ENCODE measurements at regions not wholly inside any gene's neighbourhood (a gene's known extent, or its start where the extent isn't known, plus 50 kb on each side); places are given as distances from the start of the nearest gene placed in this dataset.

DNA sequence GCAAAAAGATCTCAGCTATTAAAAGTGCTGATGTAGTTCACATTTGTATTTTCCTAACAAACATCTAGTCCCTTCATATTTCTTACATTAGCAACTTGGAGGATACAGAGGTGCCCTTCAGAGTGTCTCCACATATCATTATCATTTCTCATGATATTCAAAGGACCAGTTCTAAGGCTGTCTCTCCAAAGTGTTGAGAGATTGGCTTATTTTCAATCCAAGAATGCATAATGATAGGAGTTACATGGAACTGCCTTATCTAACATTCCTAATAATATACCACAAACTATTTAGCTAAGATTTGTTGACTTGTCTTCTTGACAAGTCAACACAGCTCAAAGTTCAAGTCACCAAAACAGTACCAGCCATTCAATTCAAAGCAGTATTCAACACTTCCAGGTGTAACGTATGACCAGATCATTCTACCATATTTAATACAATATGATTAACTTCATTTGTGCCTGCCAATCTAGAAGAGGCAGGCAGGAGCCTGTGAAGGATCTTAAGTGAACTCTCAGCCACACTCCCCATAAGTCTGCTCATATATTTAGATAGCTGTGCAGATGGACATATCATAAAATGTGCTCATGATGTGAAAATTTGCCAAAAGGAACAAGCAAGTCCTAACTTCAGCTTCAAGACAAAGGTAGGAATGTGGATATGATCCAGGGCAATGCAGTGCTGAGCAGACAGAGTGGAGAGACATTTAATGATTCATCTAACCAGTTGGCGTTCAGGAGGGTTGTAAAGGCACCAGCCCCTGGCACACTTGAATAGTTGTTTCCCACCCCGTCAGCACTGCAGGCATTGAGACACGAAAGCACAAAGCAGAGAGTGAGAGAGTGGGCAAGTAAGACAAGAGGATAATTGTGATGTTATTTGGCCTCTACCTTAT is 108.3 kb downstream of the MTERF1 start:
- Mint-ChIP-seq H3K9me3 (peaks cover 2% of the 10 kb centered on the region in 2 donors), H3K4me1 (no peaks in the 10 kb centered on the region), H3K27ac (no peak overlapping the region), H3K36me3 (no peaks in the 10 kb centered on the region), H3K4me3 (no peak overlapping the region), H3K27me3 (ENCODE audit: low read depth in 2 of 2) (no peaks in the 10 kb centered on the region)
- ATAC-seq (no peak), DNase-seq (no peak)
- intact Hi-C loops (cut with micrococcal nuclease): no loop called here
- Histone ChIP-seq H3K4me1 (ENCODE audit: control insufficient read depth, insufficient read depth, low read length) (no peaks in the 10 kb centered on the region), H3K4me3 (ENCODE audit: low read length) (no peak overlapping the region), H3K9me3 (ENCODE audit: control insufficient read depth, insufficient read depth, low read length) (no peaks in the 10 kb centered on the region), H3K27ac (ENCODE audit: low read length) (no peak overlapping the region), H3K36me3 (ENCODE audit: control insufficient read depth, insufficient read depth, low read length) (no peaks in the 10 kb centered on the region), H3K27me3 (ENCODE audit: control insufficient read depth, insufficient read depth, low read length) (no peaks in the 10 kb centered on the region)
- 91% methylated on average over 4 of the region's 4 CpGs for WGBS (ENCODE audit: insufficient coverage)
- TF ChIP-seq, protein P1, sequence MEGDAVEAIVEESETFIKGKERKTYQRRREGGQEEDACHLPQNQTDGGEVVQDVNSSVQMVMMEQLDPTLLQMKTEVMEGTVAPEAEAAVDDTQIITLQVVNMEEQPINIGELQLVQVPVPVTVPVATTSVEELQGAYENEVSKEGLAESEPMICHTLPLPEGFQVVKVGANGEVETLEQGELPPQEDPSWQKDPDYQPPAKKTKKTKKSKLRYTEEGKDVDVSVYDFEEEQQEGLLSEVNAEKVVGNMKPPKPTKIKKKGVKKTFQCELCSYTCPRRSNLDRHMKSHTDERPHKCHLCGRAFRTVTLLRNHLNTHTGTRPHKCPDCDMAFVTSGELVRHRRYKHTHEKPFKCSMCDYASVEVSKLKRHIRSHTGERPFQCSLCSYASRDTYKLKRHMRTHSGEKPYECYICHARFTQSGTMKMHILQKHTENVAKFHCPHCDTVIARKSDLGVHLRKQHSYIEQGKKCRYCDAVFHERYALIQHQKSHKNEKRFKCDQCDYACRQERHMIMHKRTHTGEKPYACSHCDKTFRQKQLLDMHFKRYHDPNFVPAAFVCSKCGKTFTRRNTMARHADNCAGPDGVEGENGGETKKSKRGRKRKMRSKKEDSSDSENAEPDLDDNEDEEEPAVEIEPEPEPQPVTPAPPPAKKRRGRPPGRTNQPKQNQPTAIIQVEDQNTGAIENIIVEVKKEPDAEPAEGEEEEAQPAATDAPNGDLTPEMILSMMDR (IDR thresholded peaks at IDR 0.05): no peak

DNA sequence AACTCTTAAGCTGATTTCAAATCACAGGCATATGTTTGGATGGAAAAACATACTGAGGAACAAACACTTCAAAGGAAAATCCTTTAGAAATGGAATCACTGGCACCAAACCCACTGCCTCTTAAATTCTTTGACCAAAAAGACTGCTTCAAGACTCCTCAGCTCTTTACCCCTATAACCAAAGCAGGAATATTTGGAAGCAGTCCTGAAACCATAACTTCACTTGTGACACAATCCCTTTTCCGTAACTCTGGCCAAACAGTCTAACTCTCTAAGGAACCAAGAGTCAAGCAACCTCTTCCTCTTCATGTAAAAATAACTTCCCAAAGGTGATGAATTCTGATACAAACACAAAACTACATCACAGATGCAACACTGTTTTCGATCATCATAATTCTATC is 104.3 kb downstream of the MTERF1 start:
- no peak for ATAC-seq
- H3K27ac ChIP-seq (ENCODE audit: low read length): no peak overlapping the region
- intact Hi-C loops (cut with micrococcal nuclease): no loop called here
- Mint-ChIP-seq H3K36me3 (no peaks in the 10 kb centered on the region), H3K27ac (no peak overlapping the region), H3K9me3 (peaks cover 0 to 2% of the 10 kb centered on the region in 2 donors), H3K4me3 (no peak overlapping the region), H3K4me1 (no peaks in the 10 kb centered on the region), H3K27me3 (ENCODE audit: low read depth in 2 of 2) (no peaks in the 10 kb centered on the region)
- H3K4me3 ChIP-seq (ENCODE audit: low read length): no peak overlapping the region
- WGBS (ENCODE audit: insufficient coverage): 96% methylated on average over 1 of the region's 2 CpGs
- H3K27me3 ChIP-seq (ENCODE audit: control insufficient read depth, insufficient read depth, low read length): no peaks in the 10 kb centered on the region
- DNase-seq: no peak
- no peaks in the 10 kb centered on the region for H3K9me3 ChIP-seq (ENCODE audit: control insufficient read depth, insufficient read depth, low read length)
- TF ChIP-seq, protein P1 (IDR thresholded peaks at IDR 0.05): no peak
- no peaks in the 10 kb centered on the region for H3K4me1 ChIP-seq (ENCODE audit: control insufficient read depth, insufficient read depth, low read length)
- H3K36me3 ChIP-seq (ENCODE audit: control insufficient read depth, insufficient read depth, low read length): no peaks in the 10 kb centered on the region

DNA sequence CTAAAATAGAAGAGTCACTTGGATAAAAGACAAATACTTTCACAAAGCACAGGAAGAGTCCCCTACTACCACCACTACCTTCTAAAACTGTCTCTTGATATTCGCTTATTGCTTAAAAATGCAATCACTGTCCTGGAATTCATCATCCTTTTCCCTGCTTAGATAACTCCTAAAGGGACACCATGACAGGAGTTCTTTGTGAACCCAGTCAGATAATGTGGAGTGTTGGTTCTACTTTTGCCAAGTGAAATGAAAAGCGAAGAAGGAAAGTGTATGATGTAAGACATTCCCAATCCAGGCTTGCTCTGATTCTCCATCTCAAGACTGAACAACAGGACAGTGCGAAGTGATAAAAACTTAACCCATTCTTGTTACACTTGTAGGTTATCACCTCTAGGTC is 103.0 kb downstream of the MTERF1 start:
- intact Hi-C loops (cut with micrococcal nuclease): no loop called here
- no peaks in the 10 kb centered on the region for H3K4me1 Mint-ChIP-seq
- no peak overlapping the region for H3K27ac Mint-ChIP-seq
- H3K4me3 Mint-ChIP-seq: no peak overlapping the region
- no peaks in the 10 kb centered on the region for H3K36me3 Mint-ChIP-seq
- TF ChIP-seq, protein P1 (IDR thresholded peaks at IDR 0.05): no peak
- H3K27me3 Mint-ChIP-seq (ENCODE audit: low read depth in 2 of 2): no peaks in the 10 kb centered on the region
- Histone ChIP-seq H3K27me3 (ENCODE audit: control insufficient read depth, insufficient read depth, low read length) (no peaks in the 10 kb centered on the region), H3K36me3 (ENCODE audit: control insufficient read depth, insufficient read depth, low read length) (no peaks in the 10 kb centered on the region), H3K27ac (ENCODE audit: low read length) (no peak overlapping the region), H3K4me3 (ENCODE audit: low read length) (no peak overlapping the region), H3K9me3 (ENCODE audit: control insufficient read depth, insufficient read depth, low read length) (no peaks in the 10 kb centered on the region), H3K4me1 (ENCODE audit: control insufficient read depth, insufficient read depth, low read length) (no peaks in the 10 kb centered on the region)
- DNase-seq: no peak
- 87% methylated on average over 3 of the region's 3 CpGs for WGBS (ENCODE audit: insufficient coverage)
- ATAC-seq: no peak
- H3K9me3 Mint-ChIP-seq: peaks cover 0 to 2% of the 10 kb centered on the region in 2 donors

DNA sequence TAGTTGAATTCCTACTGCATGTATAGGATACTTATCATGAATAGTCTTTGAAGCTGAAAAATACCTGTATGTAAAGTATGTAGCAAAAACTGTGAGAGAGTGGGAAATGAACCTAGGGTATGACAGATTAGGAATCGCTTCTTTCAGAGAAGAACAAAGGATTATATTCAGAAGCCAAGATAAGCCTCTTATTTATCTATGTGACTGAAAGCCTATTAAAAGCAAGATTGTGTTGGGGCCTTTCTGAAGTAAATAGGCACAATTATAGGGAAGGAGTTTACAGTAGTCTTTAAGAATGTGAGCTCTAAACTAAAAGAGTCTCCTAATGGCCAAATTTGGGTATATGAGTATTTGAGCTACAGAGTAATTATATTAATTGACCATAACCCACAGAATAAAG is 102.1 kb downstream of the MTERF1 start:
- ATAC-seq: no peak
- no peaks in the 10 kb centered on the region for H3K36me3 ChIP-seq (ENCODE audit: control insufficient read depth, insufficient read depth, low read length)
- WGBS (ENCODE audit: insufficient coverage): 100% methylated on average over 1 of the region's 1 CpG
- no peaks in the 10 kb centered on the region for H3K27me3 ChIP-seq (ENCODE audit: control insufficient read depth, insufficient read depth, low read length)
- Mint-ChIP-seq H3K27ac (no peak overlapping the region), H3K27me3 (ENCODE audit: low read depth in 2 of 2) (peaks cover 0 to 4% of the 10 kb centered on the region in 2 donors), H3K4me3 (no peak overlapping the region), H3K4me1 (no peaks in the 10 kb centered on the region), H3K9me3 (peaks cover 0 to 2% of the 10 kb centered on the region in 2 donors), H3K36me3 (no peaks in the 10 kb centered on the region)
- no peak overlapping the region for H3K4me3 ChIP-seq (ENCODE audit: low read length)
- H3K27ac ChIP-seq (ENCODE audit: low read length): no peak overlapping the region
- no peaks in the 10 kb centered on the region for H3K4me1 ChIP-seq (ENCODE audit: control insufficient read depth, insufficient read depth, low read length)
- TF ChIP-seq, protein P1 (IDR thresholded peaks at IDR 0.05): no peak
- no peak for DNase-seq
- intact Hi-C loops (cut with micrococcal nuclease): no loop called here
- no peaks in the 10 kb centered on the region for H3K9me3 ChIP-seq (ENCODE audit: control insufficient read depth, insufficient read depth, low read length)

Data from natural killer cell (primary cell).